ENCODE measurements at regions not wholly inside any gene's neighbourhood (a gene's known extent, or its start where the extent isn't known, plus 50 kb on each side); places are given as distances from the start of the nearest gene placed in this dataset.
"Not testable (repeated sequence)": the region's sequence is repeated elsewhere in the genome, so short reads cannot be mapped to it uniquely, and the experiment has no call there.

DNA sequence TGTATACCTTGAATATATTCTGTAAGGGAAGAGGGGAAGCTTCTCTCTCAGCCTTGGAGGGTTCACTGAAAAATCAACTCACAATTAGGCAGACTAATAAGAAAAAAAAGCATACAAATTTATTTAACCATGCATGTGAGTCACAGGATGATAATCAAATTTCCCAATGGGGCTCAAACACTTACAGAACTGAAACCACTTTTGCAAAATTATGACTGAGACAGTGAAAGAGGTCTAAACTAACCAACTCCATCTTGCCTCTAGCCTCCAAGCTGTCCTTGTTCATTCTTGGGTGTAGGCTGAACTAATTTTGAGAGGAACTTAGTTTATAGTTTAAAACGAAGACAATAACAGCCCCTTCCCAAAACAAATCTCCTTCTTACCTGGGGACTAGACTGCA, 618.3 kb upstream of the AUTS2 start:
- no peak for DNase-seq (ENCODE audit: low read depth)

DNA sequence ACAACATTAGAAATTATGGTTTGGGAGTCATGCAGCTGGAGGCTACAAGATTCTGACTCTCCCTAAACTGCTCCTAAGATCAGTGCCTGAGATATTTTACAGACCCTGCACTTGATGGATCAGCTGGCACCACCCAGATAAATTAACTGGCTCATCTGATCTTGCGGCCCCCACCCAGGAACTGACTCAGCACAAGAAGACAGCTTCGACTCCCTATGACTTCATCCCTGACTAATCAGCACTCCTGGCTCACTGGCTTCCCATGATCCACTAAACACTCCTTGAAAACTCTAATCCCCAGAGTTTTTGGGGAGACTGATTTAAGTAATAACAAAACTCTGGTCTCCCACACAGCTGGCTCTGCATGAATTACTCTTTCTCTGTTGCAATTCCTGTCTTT, 617.8 kb upstream of the AUTS2 start:
- not testable (repeated sequence) for DNase-seq (ENCODE audit: low read depth)

DNA sequence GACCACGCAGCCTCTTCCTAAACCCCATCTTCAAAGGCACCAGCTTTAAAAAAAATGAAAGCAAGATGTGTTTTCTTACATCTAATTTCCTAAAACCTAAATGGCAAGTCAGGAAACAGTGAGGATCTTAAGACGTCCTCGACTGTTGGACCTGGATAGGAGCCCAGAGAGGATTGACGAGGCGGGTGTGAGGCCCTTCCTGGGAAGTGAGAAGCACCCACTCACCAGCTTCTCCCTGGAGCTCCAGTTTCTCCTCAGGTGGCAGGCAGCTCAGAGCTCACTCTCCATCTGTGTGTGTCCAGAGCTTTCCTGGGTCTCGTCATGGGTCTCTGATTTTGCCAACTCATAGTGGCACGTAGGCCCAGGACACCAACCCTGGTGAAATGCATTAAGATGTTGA, 614.0 kb upstream of the AUTS2 start:
- no peak for DNase-seq (ENCODE audit: low read depth)

DNA sequence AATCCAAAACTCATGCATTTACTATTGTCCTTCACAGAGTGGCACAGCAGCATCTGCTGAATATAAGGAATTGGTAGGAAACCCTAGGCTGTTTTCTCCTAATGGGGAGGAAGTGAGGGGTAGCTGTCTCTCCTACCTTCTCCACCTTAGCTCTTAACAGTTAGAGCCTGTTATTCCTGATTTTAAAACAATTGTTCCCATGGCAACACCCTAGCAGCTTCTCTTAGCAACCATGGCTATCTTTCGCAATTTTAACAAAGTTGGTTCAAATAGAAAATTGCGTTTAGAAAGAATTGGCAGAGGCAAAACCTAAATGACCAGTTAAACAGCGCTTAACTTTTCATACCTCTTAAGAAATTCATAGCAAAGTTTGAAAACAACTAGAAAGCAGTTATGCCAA, 603.4 kb upstream of the AUTS2 start:
- DNase-seq (ENCODE audit: low read depth): no peak

DNA sequence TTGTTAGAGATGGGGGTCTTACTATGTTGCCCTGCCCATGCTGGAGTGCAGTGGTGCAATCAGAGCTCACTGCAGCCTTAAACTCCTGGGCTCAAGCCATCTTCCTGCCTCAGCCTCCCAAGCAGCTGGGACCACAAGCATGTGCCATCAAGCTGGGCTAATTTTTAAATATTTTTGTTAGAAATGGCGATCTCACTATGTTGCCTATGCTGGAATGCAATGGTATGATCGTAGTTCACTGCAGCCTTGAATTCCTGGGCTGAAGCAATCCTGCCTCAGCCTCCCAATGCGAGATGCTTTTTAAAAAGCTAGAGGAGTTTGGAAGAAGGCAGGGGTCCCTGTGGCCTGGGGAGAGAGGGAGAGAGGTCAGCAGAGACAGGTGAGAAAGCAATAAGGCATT, 600.1 kb upstream of the AUTS2 start:
- no peak for DNase-seq (ENCODE audit: low read depth)

DNA sequence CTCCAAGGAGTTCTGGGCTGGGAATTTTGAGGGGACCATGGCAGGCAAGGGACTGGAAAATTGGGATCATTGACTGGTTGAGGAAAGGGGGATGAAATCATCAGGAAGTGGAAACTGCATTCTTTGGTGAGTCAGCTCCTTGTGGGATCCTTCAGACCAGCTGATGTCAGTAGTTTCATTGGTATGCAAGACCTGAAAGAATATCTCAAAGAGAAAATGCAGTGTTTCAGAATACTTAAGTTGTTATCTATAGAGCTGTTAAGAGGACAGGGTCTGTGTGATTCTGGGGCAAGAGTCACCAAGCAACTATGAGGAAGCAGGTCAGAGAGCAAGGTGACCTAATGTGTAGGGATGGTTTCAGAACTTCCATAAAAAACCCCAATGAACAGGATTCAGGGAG, 595.9 kb upstream of the AUTS2 start:
- DNase-seq (ENCODE audit: low read depth): no peak

DNA sequence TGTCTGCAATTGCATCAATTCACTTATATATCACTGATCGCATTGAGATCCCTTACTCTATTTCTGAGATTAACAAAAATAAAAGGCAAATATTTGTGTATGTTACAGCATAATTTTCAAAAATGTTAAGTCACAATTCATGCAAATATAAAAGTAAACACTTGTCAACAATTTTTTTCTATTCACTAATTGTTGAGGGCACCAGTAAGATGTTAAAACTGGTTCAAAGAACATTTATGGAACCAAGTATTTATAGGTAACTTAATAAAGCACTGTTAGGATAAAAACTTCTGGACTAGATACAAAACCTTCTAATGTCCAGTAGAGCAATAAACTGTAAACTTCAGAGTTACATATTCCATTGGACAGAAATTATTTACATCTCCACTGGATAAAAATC, 586.1 kb upstream of the AUTS2 start:
- no peak for DNase-seq (ENCODE audit: low read depth)

DNA sequence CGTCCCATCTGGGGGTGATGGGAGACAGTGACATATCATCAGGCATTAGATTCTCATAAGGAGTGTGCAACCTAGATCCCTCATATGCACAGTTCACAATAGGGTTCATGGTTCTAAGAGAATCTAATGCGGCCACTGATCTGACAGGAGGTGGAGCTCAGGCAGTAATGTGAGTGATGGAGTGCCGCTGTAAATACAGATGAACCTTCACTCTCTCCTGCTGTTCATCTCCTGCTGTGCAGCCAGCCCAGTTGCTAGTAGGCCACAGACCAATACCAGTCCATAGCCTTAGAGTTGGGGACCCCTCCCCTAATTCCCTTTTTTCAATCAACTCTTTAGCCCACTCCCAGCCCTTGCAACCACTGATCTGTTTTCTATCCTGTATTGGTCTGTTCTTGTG, 581.1 kb upstream of the AUTS2 start:
- DNase-seq (ENCODE audit: low read depth): no peak

DNA sequence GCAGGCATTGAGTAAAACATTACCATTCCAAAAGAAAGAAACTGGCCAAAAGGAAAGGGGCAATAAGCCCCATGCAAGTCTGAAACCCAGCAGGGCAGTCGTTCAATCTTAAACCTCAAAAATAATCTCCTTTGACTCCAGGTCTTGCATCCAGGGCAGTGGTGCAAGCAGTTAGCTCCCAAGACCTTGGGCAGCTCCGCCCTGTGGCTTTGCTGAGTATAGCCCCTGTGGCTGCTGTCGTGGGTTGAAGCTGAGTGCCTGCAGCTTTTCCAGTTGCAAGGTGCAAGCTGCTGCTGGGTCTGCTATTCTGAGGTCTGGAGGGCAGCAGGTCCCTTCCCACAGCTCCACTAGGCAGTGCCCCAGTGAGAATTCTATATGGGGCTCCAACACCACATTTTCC, 580.1 kb upstream of the AUTS2 start:
- DNase-seq (ENCODE audit: low read depth): no peak

DNA sequence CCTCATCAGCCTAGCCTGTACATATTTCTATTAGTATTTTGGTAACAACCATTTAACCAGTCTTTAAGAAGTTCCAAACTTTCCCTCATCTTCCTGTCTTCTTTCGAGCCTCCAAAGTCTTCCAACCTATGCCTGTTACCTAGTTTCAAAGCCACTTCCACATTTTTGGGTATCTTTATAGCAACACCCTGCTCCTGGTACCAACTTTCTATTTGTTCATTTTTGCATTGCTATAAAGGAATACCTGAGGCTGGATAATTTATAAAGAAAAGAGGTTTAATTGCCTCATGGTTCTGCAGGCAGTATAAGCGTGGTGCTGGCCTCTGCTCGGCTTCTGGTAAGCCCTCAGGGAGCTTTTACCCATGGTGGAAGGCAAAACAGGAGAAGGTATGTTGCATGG, 578.8 kb upstream of the AUTS2 start:
- no peak for DNase-seq (ENCODE audit: low read depth)

DNA sequence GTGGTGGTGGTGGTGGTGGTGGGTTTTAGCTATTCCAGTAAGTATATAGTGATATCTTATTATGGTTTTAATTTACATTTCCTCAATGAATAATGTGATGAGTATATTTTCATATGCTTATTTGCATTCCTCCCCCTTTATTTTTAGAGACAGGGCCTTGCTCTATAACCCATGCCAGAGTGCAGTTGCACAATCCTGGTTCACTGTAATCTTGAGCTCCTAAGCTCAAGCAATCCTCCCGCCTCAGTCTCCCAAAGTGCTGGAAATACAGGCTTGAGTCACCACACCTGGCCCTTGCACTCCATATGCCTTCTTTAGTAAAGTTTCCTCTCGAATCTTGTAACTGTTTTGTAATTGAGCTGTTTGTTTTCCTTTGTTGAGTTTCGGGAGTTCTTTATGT, 577.7 kb upstream of the AUTS2 start:
- DNase-seq (ENCODE audit: low read depth): no peak

DNA sequence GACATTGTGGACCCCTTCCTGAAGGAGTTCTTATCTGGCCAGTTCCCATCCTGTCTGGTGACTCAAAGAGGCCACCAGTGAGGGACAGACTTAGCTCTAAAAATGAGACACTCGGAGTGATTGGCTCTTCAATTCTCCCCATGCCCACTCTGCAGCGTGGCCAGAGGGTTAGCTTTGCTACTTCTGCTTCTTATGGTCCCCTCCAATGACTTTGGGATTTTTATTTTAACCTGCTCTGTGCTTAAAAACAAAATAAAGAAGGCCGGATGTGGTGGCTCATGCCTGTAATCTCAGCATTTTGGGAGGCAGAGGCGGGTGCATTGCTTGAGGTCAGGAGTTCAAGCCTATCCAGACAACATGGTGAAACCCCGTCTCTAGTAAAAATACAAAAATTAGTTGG, 573.0 kb upstream of the AUTS2 start:
- DNase-seq (ENCODE audit: low read depth): no peak

DNA sequence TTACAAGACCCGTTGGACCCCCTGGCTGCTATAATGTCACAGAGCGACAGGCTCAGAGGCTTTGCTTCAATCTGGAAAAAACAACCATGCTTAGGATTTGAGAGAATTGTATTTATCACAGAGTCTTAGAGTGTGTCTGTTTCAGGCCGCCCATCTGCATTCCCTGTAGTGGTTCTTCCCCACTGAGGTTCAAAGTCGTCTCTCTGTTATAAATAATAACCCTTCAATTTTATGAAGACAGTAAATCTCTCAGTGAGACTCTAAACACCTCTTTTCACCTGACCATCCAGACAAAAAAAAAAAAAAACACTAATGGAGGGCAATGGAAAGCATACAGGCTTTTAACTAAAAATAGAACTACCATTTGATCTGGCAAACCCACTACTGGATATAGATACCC, 565.4 kb upstream of the AUTS2 start:
- DNase-seq (ENCODE audit: low read depth): no peak

DNA sequence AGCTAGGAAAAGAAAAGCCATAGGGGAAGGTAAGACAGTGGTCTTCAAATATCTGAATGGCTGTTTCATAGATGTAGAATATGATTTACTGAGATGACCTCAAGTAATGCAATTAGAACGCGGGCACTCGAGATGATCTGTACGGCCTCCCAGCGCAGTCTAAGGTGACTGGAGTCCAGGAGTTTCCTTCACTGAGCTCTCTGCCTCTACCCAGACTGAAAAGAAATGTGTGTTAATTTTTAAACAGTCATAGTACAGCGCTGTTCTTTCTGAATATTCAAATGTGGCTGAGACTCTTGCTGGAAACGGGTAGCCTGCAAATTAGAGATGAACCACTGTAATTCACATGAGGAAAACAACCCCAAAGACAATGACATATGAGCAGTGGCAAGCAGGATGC, 562.4 kb upstream of the AUTS2 start:
- DNase-seq (ENCODE audit: low read depth): no peak

DNA sequence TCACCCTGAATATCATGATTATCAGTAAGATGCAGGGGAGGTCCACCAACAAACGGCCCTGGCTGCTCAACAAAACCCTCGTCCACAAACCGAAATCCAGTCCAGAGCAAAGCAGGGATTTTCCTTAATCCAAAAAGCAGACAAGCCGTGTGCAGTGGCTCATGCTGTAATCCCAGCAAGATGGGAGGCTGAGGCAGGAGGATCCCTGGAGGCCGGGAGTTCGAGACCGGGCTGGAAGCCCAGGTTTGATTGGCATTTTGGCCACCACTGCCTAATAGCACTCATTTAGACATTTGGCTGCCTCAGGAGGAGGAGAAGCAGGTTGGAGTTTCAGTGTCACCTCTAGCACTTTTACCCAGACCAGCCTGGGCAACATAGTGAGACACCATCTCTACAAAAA, 562.0 kb upstream of the AUTS2 start:
- DNase-seq (ENCODE audit: low read depth): no peak

DNA sequence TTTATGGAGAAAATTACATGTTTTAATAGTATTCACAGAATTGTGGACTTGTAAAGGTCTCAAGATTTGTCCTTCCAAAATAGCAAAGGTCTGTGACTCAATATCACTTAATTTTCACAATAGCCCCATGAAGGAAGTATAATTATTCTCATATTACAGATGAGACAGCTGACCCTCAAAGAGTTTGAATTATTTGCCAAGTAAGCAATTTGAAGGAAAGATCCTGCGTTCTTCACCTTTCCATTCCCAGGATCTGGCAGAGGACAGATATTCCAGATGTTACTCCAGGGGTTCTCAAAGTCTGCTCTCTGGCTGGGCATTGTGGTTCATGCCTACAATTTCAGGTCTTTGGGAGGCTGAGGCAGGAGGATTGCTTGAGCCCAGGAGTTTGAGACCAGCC, 559.4 kb upstream of the AUTS2 start:
- DNase-seq (ENCODE audit: low read depth): no peak

DNA sequence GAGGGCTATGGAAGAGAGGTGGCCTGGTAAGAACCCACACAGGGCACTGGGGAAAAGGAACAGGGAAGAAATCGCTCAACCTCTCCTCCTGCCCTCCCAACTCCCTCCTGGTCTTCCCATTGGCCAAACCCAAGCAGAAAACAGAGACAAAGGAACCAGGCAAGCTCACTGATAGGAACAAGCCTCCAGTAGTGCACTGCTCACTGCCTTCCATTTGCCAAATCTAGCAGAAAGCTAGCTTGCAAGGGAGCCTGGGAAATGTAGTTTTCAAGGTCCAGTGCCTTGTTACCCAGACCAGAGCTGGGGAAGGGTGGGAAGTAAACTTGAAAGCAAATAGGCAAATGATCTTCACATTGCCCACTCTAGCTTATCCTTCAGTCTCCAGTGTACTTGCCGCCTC, 556.1 kb upstream of the AUTS2 start:
- no peak for DNase-seq (ENCODE audit: low read depth)

DNA sequence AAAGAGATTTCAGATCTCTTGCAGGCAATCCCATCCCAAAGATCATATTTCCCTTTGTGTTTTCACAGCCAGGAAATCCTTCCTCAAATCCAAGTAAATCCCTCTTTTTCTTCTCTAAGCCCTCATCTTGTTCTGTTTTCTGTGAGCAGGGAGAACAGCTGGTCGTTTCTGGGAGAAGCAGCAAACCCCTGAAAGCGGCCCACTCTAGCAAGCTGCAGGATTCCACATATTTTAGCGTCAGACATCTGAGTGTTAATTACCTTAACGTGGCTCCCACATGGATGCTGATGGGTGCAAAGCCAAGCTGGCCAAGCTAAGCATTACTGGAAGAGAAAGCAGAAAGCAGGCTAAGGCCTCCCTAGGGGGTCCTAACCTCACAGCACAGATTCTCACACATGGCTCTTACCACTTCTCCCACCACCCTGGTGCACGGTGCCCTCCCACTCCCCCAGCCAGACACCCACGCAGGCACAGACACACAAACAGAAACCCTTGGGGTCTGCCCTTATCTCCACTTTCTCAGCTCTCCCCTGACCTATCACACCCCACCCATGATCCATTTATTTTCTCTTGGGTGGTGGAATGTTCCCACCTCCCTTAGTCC, 551.0 kb upstream of the AUTS2 start:
- DNase-seq (ENCODE audit: low read depth): no peak

DNA sequence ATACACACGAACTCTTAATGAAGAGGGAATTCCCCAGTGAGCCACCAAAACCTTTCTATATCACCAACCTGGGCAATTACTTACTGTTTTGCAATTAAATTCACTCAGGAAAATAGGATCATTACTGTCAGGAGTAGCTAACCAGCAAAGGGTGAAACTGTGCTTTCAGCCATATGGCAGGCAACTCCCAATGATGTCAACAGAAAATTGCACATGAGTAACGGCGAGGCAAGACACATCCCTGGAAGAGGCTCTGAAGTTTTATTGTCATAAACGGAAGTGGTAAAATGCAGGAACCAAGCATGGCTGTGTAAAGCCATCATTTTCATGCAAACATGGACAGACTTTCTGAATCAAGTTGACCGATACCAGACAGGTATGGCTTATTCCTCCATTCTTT, 548.9 kb upstream of the AUTS2 start:
- no peak for DNase-seq (ENCODE audit: low read depth)

DNA sequence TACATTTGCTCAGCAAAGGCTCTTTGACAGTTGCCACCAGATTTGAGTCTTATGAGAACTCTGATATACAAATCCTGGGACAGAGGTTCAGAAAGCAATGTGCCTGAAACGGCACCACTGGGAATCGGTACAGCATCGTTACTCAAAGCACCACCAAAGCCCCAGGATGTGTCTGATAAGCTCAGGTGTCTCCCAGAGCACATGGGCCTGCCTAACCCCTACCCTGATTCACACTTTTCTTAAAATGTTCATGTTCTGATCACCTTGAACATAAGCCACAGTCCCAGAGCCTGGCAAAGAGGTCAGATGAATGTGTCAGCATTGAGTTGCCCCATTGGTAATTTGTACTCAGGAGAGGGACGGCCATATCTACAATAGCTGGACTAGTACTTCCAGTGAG, 545.8 kb upstream of the AUTS2 start:
- DNase-seq (ENCODE audit: low read depth): no peak

DNA sequence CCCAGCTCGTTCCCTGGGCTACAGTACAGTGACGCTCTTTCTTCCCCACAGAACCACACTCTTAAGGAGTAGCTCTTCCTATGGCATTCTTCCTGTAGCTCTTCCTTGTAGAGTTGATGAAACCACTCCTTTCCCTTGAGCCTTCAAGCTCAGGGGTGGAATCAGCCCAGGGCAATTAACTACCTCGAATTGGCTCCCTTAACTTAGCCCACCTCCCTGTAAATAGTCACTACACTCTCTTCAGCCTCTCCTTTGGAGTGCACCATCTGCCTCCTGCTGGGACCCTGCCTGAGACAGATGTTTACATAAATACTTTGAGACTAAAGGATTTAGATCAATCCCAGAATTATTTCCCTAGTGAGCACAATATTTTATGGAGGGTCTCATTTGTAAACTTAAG, 537.8 kb upstream of the AUTS2 start:
- no peak for DNase-seq (ENCODE audit: low read depth)

DNA sequence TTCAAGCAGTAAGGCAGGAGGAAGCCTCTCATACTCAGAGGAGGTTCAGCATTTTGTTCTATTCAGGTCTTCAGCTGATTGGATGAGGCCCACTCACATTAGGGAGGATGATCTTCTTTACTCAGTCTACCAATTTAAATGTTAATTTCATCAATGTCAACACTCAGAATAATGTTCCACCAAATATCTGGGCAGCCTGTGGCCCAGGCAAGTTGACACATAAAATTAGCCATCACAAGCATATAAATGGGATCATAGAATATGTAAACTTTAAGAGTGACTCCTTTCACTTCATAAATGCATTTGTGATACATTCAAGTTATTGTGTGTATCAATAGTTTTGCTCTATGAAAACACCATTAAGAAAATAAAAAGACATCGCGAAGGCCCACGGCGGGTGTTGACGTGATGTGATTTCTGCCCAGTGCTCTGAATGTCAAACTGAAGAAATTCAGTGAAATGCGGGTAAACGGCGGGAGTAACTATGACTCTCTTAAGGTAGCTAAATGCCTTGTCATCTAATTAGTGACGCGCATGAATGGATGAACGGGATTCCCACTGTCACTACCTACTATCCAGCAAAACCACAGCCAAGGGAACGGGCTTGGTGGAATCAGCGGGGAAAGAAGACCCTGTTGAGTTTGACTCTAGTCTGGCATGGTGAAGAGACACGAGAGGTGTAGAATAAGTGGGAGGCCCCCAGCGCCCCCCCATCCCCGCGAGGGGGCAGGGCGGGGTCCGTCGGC, 536.1 kb upstream of the AUTS2 start:
- DNase-seq (ENCODE audit: low read depth): no peak

DNA sequence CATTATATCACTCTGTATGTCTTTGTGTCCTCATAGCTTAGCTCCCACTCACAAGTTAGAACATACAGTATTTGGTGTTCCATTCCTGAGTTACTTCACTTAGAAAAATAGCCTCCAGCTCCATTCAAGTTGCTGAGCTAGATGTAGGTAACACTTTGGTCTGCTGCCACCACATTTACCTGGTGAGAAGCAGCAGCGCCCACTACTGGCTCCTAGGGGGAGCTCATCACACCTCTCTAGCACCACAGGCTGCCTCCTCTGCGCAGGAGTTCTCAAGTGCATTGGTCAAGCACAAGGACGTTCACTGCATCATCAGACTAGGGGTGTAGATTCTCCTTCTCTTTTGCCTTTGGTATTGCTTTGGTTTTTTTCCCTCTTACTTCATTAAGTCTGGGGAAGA, 530.9 kb upstream of the AUTS2 start:
- no peak for DNase-seq (ENCODE audit: low read depth)

DNA sequence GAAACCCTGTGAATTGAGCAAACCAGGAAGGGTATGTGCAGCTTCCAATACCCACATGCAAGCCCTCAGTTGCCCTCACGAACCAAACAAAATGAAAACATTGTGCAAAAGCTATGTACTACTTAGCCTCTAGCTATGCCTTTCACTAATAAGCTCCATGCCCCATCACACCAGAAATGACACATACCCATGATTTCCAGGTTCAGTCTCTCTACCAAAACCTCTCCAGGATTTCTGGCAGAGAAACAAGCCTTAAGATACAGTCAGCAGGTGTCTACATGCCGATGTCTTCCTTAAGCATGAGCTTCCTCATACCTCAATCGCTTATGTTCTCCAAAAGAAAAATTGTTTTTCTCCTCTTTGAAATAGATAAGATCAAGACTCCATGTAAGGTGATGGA, 527.8 kb upstream of the AUTS2 start:
- DNase-seq (ENCODE audit: low read depth): no peak
